Mesenchymal stem cell (in vitro differentiated cells and primary cell): ENCODE measurements at regions not wholly inside any gene's neighbourhood (a gene's known extent, or its start where the extent isn't known, plus 50 kb on each side); places are given as distances from the start of the nearest gene placed in this dataset.

Experiments
- DNase-seq: peaks from one replicate; pipeline ENCODE4 v3.0.0-alpha.2; 2013
- H2AFZ ChIP-seq: one replicate; pipeline ENCODE4 v1.6.1; 2013; ENCODE audit warnings: low read depth, mild to moderate bottlenecking, control low read depth, inconsistent platforms, low read length, moderate library complexity
- H2AK5ac ChIP-seq: 2 replicates; pipeline ENCODE4 v1.6.1; 2013; ENCODE audit warnings: low read length, moderate library complexity, mild to moderate bottlenecking, inconsistent platforms; ENCODE audit not compliant: severe bottlenecking
- H2BK120ac ChIP-seq: one replicate; pipeline ENCODE4 v1.6.1; 2013; ENCODE audit warnings: low read depth, mild to moderate bottlenecking, inconsistent platforms, low read length, moderate library complexity
- H2BK12ac ChIP-seq, 2 experiments: one replicate each; pipeline ENCODE4 v1.6.1; 2013; ENCODE audit warnings: inconsistent platforms in 2 of 2, low read length in 2 of 2, mild to moderate bottlenecking in 2 of 2, moderate library complexity in 2 of 2, control low read depth in 1 of 2
- H2BK15ac ChIP-seq: one replicate; pipeline ENCODE4 v1.6.1; 2013; ENCODE audit warnings: mild to moderate bottlenecking, low read depth, inconsistent platforms; ENCODE audit not compliant: poor library complexity, severe bottlenecking
- H2BK5ac ChIP-seq: 2 replicates; pipeline ENCODE4 v1.6.1; 2013; ENCODE audit warnings: low read depth, mild to moderate bottlenecking, low read length, control low read depth, inconsistent platforms; ENCODE audit not compliant: poor library complexity, severe bottlenecking
- H3K14ac ChIP-seq, 2 experiments: one replicate each; pipeline ENCODE4 v1.6.1; 2013; ENCODE audit warnings: inconsistent platforms in 2 of 2, low read length in 2 of 2, control low read depth in 1 of 2, mild to moderate bottlenecking in 1 of 2, moderate library complexity in 1 of 2
- H3K18ac ChIP-seq, 2 experiments: one replicate each; pipeline ENCODE4 v1.6.1; 2013; ENCODE audit warnings: inconsistent platforms in 2 of 2, low read length in 2 of 2, control low read depth in 1 of 2, low read depth in 1 of 2, mild to moderate bottlenecking in 1 of 2
- H3K23ac ChIP-seq, 2 experiments: one replicate each; pipeline ENCODE4 v1.6.1; 2013; ENCODE audit warnings: inconsistent platforms in 2 of 2, low read length in 2 of 2, mild to moderate bottlenecking in 2 of 2, moderate library complexity in 2 of 2, control low read depth in 1 of 2
- H3K27ac ChIP-seq: 2 replicates; pipeline ENCODE4 v1.5.1; 2013; ENCODE audit warnings: mild to moderate bottlenecking, moderate library complexity, low read length, control low read depth, inconsistent platforms; ENCODE audit not compliant: poor library complexity, severe bottlenecking
- H3K27me3 ChIP-seq, 2 experiments: 2 replicates each; pipeline versions ENCODE4 v1.6.1 to v1.7.0; 2013; ENCODE audit warnings: low read length in 2 of 2, mild to moderate bottlenecking in 2 of 2, moderate library complexity in 2 of 2, control low read depth in 1 of 2, inconsistent platforms in 1 of 2; ENCODE audit not compliant: control insufficient read depth in 1 of 2, insufficient read depth in 1 of 2
- H3K36me3 ChIP-seq, 2 experiments: 2 replicates each; pipeline versions ENCODE4 v1.6.1 to v1.7.0; 2013; ENCODE audit warnings: low read length in 2 of 2, control low read depth in 1 of 2, inconsistent platforms in 1 of 2, low read depth in 1 of 2, mild to moderate bottlenecking in 1 of 2; ENCODE audit not compliant: insufficient read depth in 2 of 2, control insufficient read depth in 1 of 2
- H3K4ac ChIP-seq, 2 experiments: one replicate each; pipeline ENCODE4 v1.6.1; 2013; ENCODE audit warnings: inconsistent platforms in 2 of 2, low read length in 2 of 2, mild to moderate bottlenecking in 2 of 2, moderate library complexity in 2 of 2, control low read depth in 1 of 2, low read depth in 1 of 2
- H3K4me1 ChIP-seq: 2 replicates; pipeline ENCODE4 v1.6.1; 2013; ENCODE audit warnings: low read depth, low read length, control low read depth; ENCODE audit not compliant: control insufficient read depth, insufficient read depth
- H3K4me2 ChIP-seq: 2 replicates; pipeline ENCODE4 v1.6.1; 2013; ENCODE audit warnings: low read length, mild to moderate bottlenecking, inconsistent platforms; ENCODE audit not compliant: poor library complexity, severe bottlenecking
- H3K4me3 ChIP-seq, 2 experiments: 2 replicates each; pipeline versions ENCODE4 v1.5.1 to v1.7.0; 2013; ENCODE audit warnings: low read length in 2 of 2, mild to moderate bottlenecking in 2 of 2, control low read depth in 1 of 2, low read depth in 1 of 2; ENCODE audit not compliant: insufficient read depth in 1 of 2
- H3K79me1 ChIP-seq: replicated peaks from 2 replicates; pipeline ENCODE4 v1.6.1; 2013; ENCODE audit warnings: mild to moderate bottlenecking, control low read depth, low read length, inconsistent platforms; ENCODE audit not compliant: poor library complexity, severe bottlenecking
- H3K9ac ChIP-seq: 2 replicates; pipeline ENCODE4 v1.7.0; 2013; ENCODE audit warnings: mild to moderate bottlenecking, low read length, moderate library complexity
- H3K9me3 ChIP-seq: 2 replicates; pipeline ENCODE4 v1.7.0; 2013; ENCODE audit warnings: mild to moderate bottlenecking, low read length; ENCODE audit not compliant: control insufficient read depth
- H4K8ac ChIP-seq: one replicate; pipeline ENCODE4 v1.6.1; 2013; ENCODE audit warnings: inconsistent platforms, mild to moderate bottlenecking, low read length, moderate library complexity
- H4K91ac ChIP-seq: one replicate; pipeline ENCODE4 v1.6.1; 2013; ENCODE audit warnings: mild to moderate bottlenecking, low read length, inconsistent platforms
- WGBS: methylation state at CpG from one replicate; pipeline ENCODE4 v1.1.7; 2013; ENCODE audit warnings: mixed read lengths; 5-methylcytosine and 5-hydroxymethylcytosine counted together

- Histone ChIP-seq H2BK120ac (no peak overlapping the region), H2BK15ac (no peak overlapping the region), H4K91ac (no peak overlapping the region), H3K4me2 (no peak overlapping the region), H3K9ac (no peak overlapping the region), H3K4me3 (no peak overlapping the region), H3K23ac (no peak overlapping the region), H3K18ac (no peak overlapping the region), H2AK5ac (no peak overlapping the region), H3K4ac (no peak overlapping the region), H4K8ac (no peak overlapping the region), H3K27ac (no peak overlapping the region), H3K9me3 (peaks cover 3% of the 10 kb centered on the region), H3K4me1 (no peaks in the 10 kb centered on the region), H2AFZ (no peak overlapping the region), H2BK5ac (no peak overlapping the region), H3K79me1 (no peaks in the 10 kb centered on the region), H3K27me3 (no peaks in the 10 kb centered on the region), H2BK12ac (no peak overlapping the region), H3K36me3 (no peaks in the 10 kb centered on the region), H3K14ac (no peak overlapping the region)
- no peak for DNase-seq
- WGBS = 95% methylated on average over 2 of the region's 3 CpGs
Measured at GRCh38 chr2:129240061-129240460, 739.4 kb upstream of the RAB6C start.

GRCh38 chr2:129242269-129242668, 737.2 kb upstream of the RAB6C start:
- H3K18ac ChIP-seq = no peak overlapping the region
- no peaks in the 10 kb centered on the region for H3K36me3 ChIP-seq
- no peak overlapping the region for H2AK5ac ChIP-seq
- no peak overlapping the region for H2AFZ ChIP-seq
- DNase-seq = no peak
- no peak overlapping the region for H2BK12ac ChIP-seq
- H3K27me3 ChIP-seq = no peaks in the 10 kb centered on the region
- no peak overlapping the region for H3K4ac ChIP-seq
- H2BK5ac ChIP-seq = no peak overlapping the region
- WGBS = 70% methylated on average over 5 of the region's 5 CpGs
- H3K4me1 ChIP-seq = no peaks in the 10 kb centered on the region
- no peak overlapping the region for H3K27ac ChIP-seq
- H3K14ac ChIP-seq = no peak overlapping the region
- no peak overlapping the region for H3K9ac ChIP-seq
- H2BK15ac ChIP-seq = no peak overlapping the region
- H2BK120ac ChIP-seq = no peak overlapping the region
- H4K91ac ChIP-seq = no peak overlapping the region
- no peak overlapping the region for H3K23ac ChIP-seq
- no peaks in the 10 kb centered on the region for H3K79me1 ChIP-seq
- H3K4me3 ChIP-seq = no peak overlapping the region
- H3K9me3 ChIP-seq = peaks cover 11% of the 10 kb centered on the region
- no peak overlapping the region for H3K4me2 ChIP-seq
- H4K8ac ChIP-seq = no peak overlapping the region

- H2BK15ac ChIP-seq = no peak overlapping the region
- no peaks in the 10 kb centered on the region for H3K4me1 ChIP-seq
- no peak overlapping the region for H2BK5ac ChIP-seq
- H3K4me2 ChIP-seq = no peak overlapping the region
- no peak overlapping the region for H2BK12ac ChIP-seq
- peaks cover 0 to 8% of the 10 kb centered on the region in 2 experiments for H3K27me3 ChIP-seq
- H3K9ac ChIP-seq = no peak overlapping the region
- no peaks in the 10 kb centered on the region for H3K36me3 ChIP-seq
- DNase-seq = no peak
- H3K9me3 ChIP-seq = peaks cover 11% of the 10 kb centered on the region
- no peak overlapping the region for H3K4me3 ChIP-seq
- no peak overlapping the region for H4K8ac ChIP-seq
- H3K4ac ChIP-seq = no peak overlapping the region
- WGBS = 97% methylated on average over 3 of the region's 3 CpGs
- H3K23ac ChIP-seq = no peak overlapping the region
- H3K18ac ChIP-seq = no peak overlapping the region
- H2AK5ac ChIP-seq = no peak overlapping the region
- no peak overlapping the region for H3K27ac ChIP-seq
- no peak overlapping the region for H3K14ac ChIP-seq
- no peaks in the 10 kb centered on the region for H3K79me1 ChIP-seq
- no peak overlapping the region for H2BK120ac ChIP-seq
- H4K91ac ChIP-seq = no peak overlapping the region
- no peak overlapping the region for H2AFZ ChIP-seq
Measured at GRCh38 chr2:129247751-129248150, 731.7 kb upstream of the RAB6C start.

- no peak overlapping the region for H2BK5ac ChIP-seq
- H3K4me3 ChIP-seq = no peak overlapping the region
- peaks cover 0 to 8% of the 10 kb centered on the region in 2 experiments for H3K27me3 ChIP-seq
- peak; percentile 23 for DNase-seq
- H3K4me1 ChIP-seq = no peaks in the 10 kb centered on the region
- H3K4ac ChIP-seq = no peak overlapping the region
- no peak overlapping the region for H3K23ac ChIP-seq
- H3K9me3 ChIP-seq = peaks cover 11% of the 10 kb centered on the region
- no peak overlapping the region for H3K4me2 ChIP-seq
- no peak overlapping the region for H3K14ac ChIP-seq
- no peak overlapping the region for H4K91ac ChIP-seq
- no peaks in the 10 kb centered on the region for H3K36me3 ChIP-seq
- no peaks in the 10 kb centered on the region for H3K79me1 ChIP-seq
- no peak overlapping the region for H2BK15ac ChIP-seq
- no peak overlapping the region for H2BK120ac ChIP-seq
- H2BK12ac ChIP-seq = no peak overlapping the region
- no peak overlapping the region for H2AFZ ChIP-seq
- H3K9ac ChIP-seq = no peak overlapping the region
- no peak overlapping the region for H3K27ac ChIP-seq
- no peak overlapping the region for H3K18ac ChIP-seq
- no peak overlapping the region for H2AK5ac ChIP-seq
- no peak overlapping the region for H4K8ac ChIP-seq
Measured at GRCh38 chr2:129248198-129248597, 731.3 kb upstream of the RAB6C start.
